H7 (cell line): ENCODE measurements at regions not wholly inside any gene's neighbourhood (a gene's known extent, or its start where the extent isn't known, plus 50 kb on each side); places are given as distances from the start of the nearest gene placed in this dataset.

ENCODE experiments used
- DNase-seq: peaks from one replicate; pipeline ENCODE4 v3.0.0; 2012
- H3K27me3 ChIP-seq: 2 replicates; pipeline ENCODE4 v1.6.0; 2011; ENCODE audit warnings: mild to moderate bottlenecking, low read length; ENCODE audit not compliant: control insufficient read depth, insufficient read depth
- H3K36me3 ChIP-seq: replicated peaks from 2 replicates; pipeline ENCODE4 v1.5.1; 2011; ENCODE audit warnings: low read length; ENCODE audit not compliant: control insufficient read depth, insufficient read depth
- H3K4me3 ChIP-seq: 2 replicates; pipeline ENCODE4 v1.5.1; 2011; ENCODE audit warnings: low read depth, mild to moderate bottlenecking, control low read depth, low read length, moderate library complexity; ENCODE audit not compliant: insufficient read depth

- Histone ChIP-seq H3K27me3 (no peaks in the 10 kb centered on the region), H3K4me3 (no peak overlapping the region), H3K36me3 (no peaks in the 10 kb centered on the region)
- DNase-seq, result no peak
Observed at GRCh38 chr10:7484456-7485243, 73.8 kb upstream of the SFMBT2 start.

GRCh38 chr10:7483848-7484247, 73.0 kb upstream of the SFMBT2 start:
- no peak for DNase-seq
- Histone ChIP-seq H3K27me3 (no peaks in the 10 kb centered on the region), H3K4me3 (no peak overlapping the region), H3K36me3 (no peaks in the 10 kb centered on the region)

- Histone ChIP-seq H3K36me3 (no peaks in the 10 kb centered on the region), H3K4me3 (no peak overlapping the region), H3K27me3 (no peaks in the 10 kb centered on the region)
- DNase-seq, result no peak
Observed at GRCh38 chr10:7482992-7483391, 72.2 kb upstream of the SFMBT2 start.

GRCh38 chr10:7481368-7481765, 70.5 kb upstream of the SFMBT2 start:
- no peak for DNase-seq
- Histone ChIP-seq H3K36me3 (no peaks in the 10 kb centered on the region), H3K27me3 (no peaks in the 10 kb centered on the region), H3K4me3 (no peak overlapping the region)

GRCh38 chr10:7480742-7481367, 70.0 kb upstream of the SFMBT2 start:
- no peaks in the 10 kb centered on the region for H3K27me3 ChIP-seq
- no peaks in the 10 kb centered on the region for H3K36me3 ChIP-seq
- DNase-seq, result no peak
- no peak overlapping the region for H3K4me3 ChIP-seq

GRCh38 chr10:7479861-7480598, 69.2 kb upstream of the SFMBT2 start:
- Histone ChIP-seq H3K4me3 (no peak overlapping the region), H3K27me3 (no peaks in the 10 kb centered on the region), H3K36me3 (no peaks in the 10 kb centered on the region)
- DNase-seq, result no peak

- Histone ChIP-seq H3K4me3 (no peak overlapping the region), H3K27me3 (no peaks in the 10 kb centered on the region), H3K36me3 (no peaks in the 10 kb centered on the region)
- no peak for DNase-seq
Observed at GRCh38 chr10:7478727-7479457, 68.1 kb upstream of the SFMBT2 start.

- no peak for DNase-seq
- H3K36me3 ChIP-seq, result no peaks in the 10 kb centered on the region
- H3K27me3 ChIP-seq, result no peaks in the 10 kb centered on the region
- H3K4me3 ChIP-seq, result no peak overlapping the region
Observed at GRCh38 chr10:7477538-7478334, 66.9 kb upstream of the SFMBT2 start.

- DNase-seq, result no peak
- Histone ChIP-seq H3K27me3 (no peaks in the 10 kb centered on the region), H3K4me3 (no peak overlapping the region), H3K36me3 (no peaks in the 10 kb centered on the region)
Observed at GRCh38 chr10:7475939-7476338, 65.1 kb upstream of the SFMBT2 start.

GRCh38 chr10:7475046-7475911, 64.4 kb upstream of the SFMBT2 start:
- peak; percentile 49 for DNase-seq
- Histone ChIP-seq H3K27me3 (no peaks in the 10 kb centered on the region), H3K4me3 (no peak overlapping the region), H3K36me3 (no peaks in the 10 kb centered on the region)

- H3K36me3 ChIP-seq, result no peaks in the 10 kb centered on the region
- H3K27me3 ChIP-seq, result no peaks in the 10 kb centered on the region
- no peak for DNase-seq
- H3K4me3 ChIP-seq, result no peak overlapping the region
Observed at GRCh38 chr10:7474388-7474787, 63.6 kb upstream of the SFMBT2 start.

GRCh38 chr10:7473474-7473873, 62.6 kb upstream of the SFMBT2 start:
- no peak overlapping the region for H3K4me3 ChIP-seq
- no peak for DNase-seq

GRCh38 chr10:7471720-7472367, 61.0 kb upstream of the SFMBT2 start:
- H3K27me3 ChIP-seq, result no peaks in the 10 kb centered on the region
- H3K36me3 ChIP-seq, result no peaks in the 10 kb centered on the region
- no peak overlapping the region for H3K4me3 ChIP-seq

More at GRCh38 chr10:7473474-7473873, 62.6 kb upstream of the SFMBT2 start:
- H3K36me3 ChIP-seq, result no peaks in the 10 kb centered on the region
- H3K27me3 ChIP-seq, result no peaks in the 10 kb centered on the region

More at GRCh38 chr10:7471720-7472367, 61.0 kb upstream of the SFMBT2 start:
- no peak for DNase-seq
